ENCODE measurements at regions not wholly inside any gene's neighbourhood (a gene's known extent, or its start where the extent isn't known, plus 50 kb on each side); places are given as distances from the start of the nearest gene placed in this dataset.

GRCh38 chr10:107391901-107392300 lies 227.4 kb upstream of the SORCS1 start:
- TF ChIP-seq CTCF (IDR thresholded peaks at IDR 0.05) (no peak), POLR2AphosphoS5 (IDR thresholded peaks at IDR 0.05) (no peak), POLR2A (IDR thresholded peaks at IDR 0.05) (no peak)

All from upper lobe of left lung (tissue), 4 donors.